ENCODE measurements at regions not wholly inside any gene's neighbourhood (a gene's known extent, or its start where the extent isn't known, plus 50 kb on each side); places are given as distances from the start of the nearest gene placed in this dataset.

- no peak overlapping the region for H3K27ac ChIP-seq (ENCODE audit: low read depth, low read length)
- H3K18ac ChIP-seq (ENCODE audit: low read length) = no peak overlapping the region
- no peak overlapping the region for H2BK5ac ChIP-seq (ENCODE audit: low read depth, low read length, poor library complexity)
- no peak overlapping the region for H2AK5ac ChIP-seq (ENCODE audit: low read length)
- H2AFZ ChIP-seq (ENCODE audit: insufficient read depth, low read length, poor library complexity) = no peak overlapping the region
- H2BK12ac ChIP-seq (ENCODE audit: low read length) = no peak overlapping the region
- no peak overlapping the region for H4K91ac ChIP-seq (ENCODE audit: low read depth, low read length)
- no peak overlapping the region for H3K9ac ChIP-seq (ENCODE audit: low read length)
- H3K79me2 ChIP-seq (ENCODE audit: control insufficient read depth, insufficient read depth, low read length, poor library complexity) = no peaks in the 10 kb centered on the region
- no peak overlapping the region for H4K8ac ChIP-seq (ENCODE audit: low read depth, low read length)
- no peak overlapping the region for H4K12ac ChIP-seq (ENCODE audit: low read depth, low read length)
- no peaks in the 10 kb centered on the region for H3K79me1 ChIP-seq (ENCODE audit: low read length)
- no peak overlapping the region for H3K4me3 ChIP-seq (ENCODE audit: low read depth, low read length)
- H2BK120ac ChIP-seq (ENCODE audit: insufficient read depth, low read length, poor library complexity) = no peak overlapping the region
- no peaks in the 10 kb centered on the region for H3K36me3 ChIP-seq (ENCODE audit: control insufficient read depth in 1 of 2, insufficient read depth in 2 of 2, low read length in 2 of 2)
- DNase-seq = no peak
- H3K23ac ChIP-seq (ENCODE audit: low read length) = no peak overlapping the region
- no CpG with 5 or more reads among the region's 1 CpG for WGBS (ENCODE audit: extremely low coverage, insufficient coverage, insufficient read length)
- no peaks in the 10 kb centered on the region for H3K9me3 ChIP-seq (ENCODE audit: insufficient read depth, low read depth, low read length)
- H3K4ac ChIP-seq (ENCODE audit: low read depth, low read length) = no peak overlapping the region
- no peak overlapping the region for H3K4me2 ChIP-seq (ENCODE audit: low read length)
- no peak overlapping the region for H3K14ac ChIP-seq (ENCODE audit: low read length)
- no peaks in the 10 kb centered on the region for H3K27me3 ChIP-seq (ENCODE audit: insufficient read depth, low read length)
- no peaks in the 10 kb centered on the region for H3K4me1 ChIP-seq (ENCODE audit: control insufficient read depth in 1 of 2, insufficient read depth in 2 of 2, low read length in 2 of 2)
Observed at GRCh38 chr3:31399271-31399670, 133.5 kb upstream of the STT3B start.

GRCh38 chr3:31402117-31402516 lies 130.6 kb upstream of the STT3B start:
- no peaks in the 10 kb centered on the region for H3K79me2 ChIP-seq (ENCODE audit: control insufficient read depth, insufficient read depth, low read length, poor library complexity)
- no peak overlapping the region for H4K12ac ChIP-seq (ENCODE audit: low read depth, low read length)
- no peak overlapping the region for H3K4me2 ChIP-seq (ENCODE audit: low read length)
- H3K27me3 ChIP-seq (ENCODE audit: insufficient read depth, low read length) = no peaks in the 10 kb centered on the region
- no peak overlapping the region for H3K4me3 ChIP-seq (ENCODE audit: low read depth, low read length)
- no peaks in the 10 kb centered on the region for H3K79me1 ChIP-seq (ENCODE audit: low read length)
- no peak overlapping the region for H2AK5ac ChIP-seq (ENCODE audit: low read length)
- no peak for DNase-seq
- no peaks in the 10 kb centered on the region for H3K4me1 ChIP-seq (ENCODE audit: control insufficient read depth in 1 of 2, insufficient read depth in 2 of 2, low read length in 2 of 2)
- H3K9ac ChIP-seq (ENCODE audit: low read length) = no peak overlapping the region
- no peak overlapping the region for H3K27ac ChIP-seq (ENCODE audit: low read depth, low read length)
- no peak overlapping the region for H3K23ac ChIP-seq (ENCODE audit: low read length)
- no peak overlapping the region for H3K4ac ChIP-seq (ENCODE audit: low read depth, low read length)
- no peak overlapping the region for H2BK12ac ChIP-seq (ENCODE audit: low read length)
- H4K8ac ChIP-seq (ENCODE audit: low read depth, low read length) = no peak overlapping the region
- no peaks in the 10 kb centered on the region for H3K36me3 ChIP-seq (ENCODE audit: control insufficient read depth in 1 of 2, insufficient read depth in 2 of 2, low read length in 2 of 2)
- no peaks in the 10 kb centered on the region for H3K9me3 ChIP-seq (ENCODE audit: insufficient read depth, low read depth, low read length)
- H3K14ac ChIP-seq (ENCODE audit: low read length) = no peak overlapping the region
- no peak overlapping the region for H3K18ac ChIP-seq (ENCODE audit: low read length)
- no peak overlapping the region for H2BK120ac ChIP-seq (ENCODE audit: insufficient read depth, low read length, poor library complexity)
- no peak overlapping the region for H2AFZ ChIP-seq (ENCODE audit: insufficient read depth, low read length, poor library complexity)
- WGBS (ENCODE audit: extremely low coverage, insufficient coverage, insufficient read length) = no CpG with 5 or more reads among the region's 2 CpGs
- no peak overlapping the region for H4K91ac ChIP-seq (ENCODE audit: low read depth, low read length)
- H2BK5ac ChIP-seq (ENCODE audit: low read depth, low read length, poor library complexity) = no peak overlapping the region

- no peak overlapping the region for H2AK5ac ChIP-seq (ENCODE audit: low read length)
- H3K27ac ChIP-seq (ENCODE audit: low read depth, low read length) = no peak overlapping the region
- no peaks in the 10 kb centered on the region for H3K79me1 ChIP-seq (ENCODE audit: low read length)
- no peak overlapping the region for H2AFZ ChIP-seq (ENCODE audit: insufficient read depth, low read length, poor library complexity)
- H3K4me3 ChIP-seq (ENCODE audit: low read depth, low read length) = no peak overlapping the region
- H3K36me3 ChIP-seq (ENCODE audit: control insufficient read depth in 1 of 2, insufficient read depth in 2 of 2, low read length in 2 of 2) = no peaks in the 10 kb centered on the region
- H3K79me2 ChIP-seq (ENCODE audit: control insufficient read depth, insufficient read depth, low read length, poor library complexity) = no peaks in the 10 kb centered on the region
- H3K4ac ChIP-seq (ENCODE audit: low read depth, low read length) = no peak overlapping the region
- no peak overlapping the region for H2BK5ac ChIP-seq (ENCODE audit: low read depth, low read length, poor library complexity)
- H3K4me2 ChIP-seq (ENCODE audit: low read length) = no peak overlapping the region
- no peak for DNase-seq
- no peak overlapping the region for H4K12ac ChIP-seq (ENCODE audit: low read depth, low read length)
- H3K27me3 ChIP-seq (ENCODE audit: insufficient read depth, low read length) = no peaks in the 10 kb centered on the region
- no peak overlapping the region for H3K23ac ChIP-seq (ENCODE audit: low read length)
- H4K91ac ChIP-seq (ENCODE audit: low read depth, low read length) = no peak overlapping the region
- H3K18ac ChIP-seq (ENCODE audit: low read length) = no peak overlapping the region
- H3K14ac ChIP-seq (ENCODE audit: low read length) = no peak overlapping the region
- no peak overlapping the region for H3K9ac ChIP-seq (ENCODE audit: low read length)
- no peaks in the 10 kb centered on the region for H3K9me3 ChIP-seq (ENCODE audit: insufficient read depth, low read depth, low read length)
- no peak overlapping the region for H2BK12ac ChIP-seq (ENCODE audit: low read length)
- no peaks in the 10 kb centered on the region for H3K4me1 ChIP-seq (ENCODE audit: control insufficient read depth in 1 of 2, insufficient read depth in 2 of 2, low read length in 2 of 2)
- H2BK120ac ChIP-seq (ENCODE audit: insufficient read depth, low read length, poor library complexity) = no peak overlapping the region
- no peak overlapping the region for H4K8ac ChIP-seq (ENCODE audit: low read depth, low read length)
- no CpG with 5 or more reads among the region's 3 CpGs for WGBS (ENCODE audit: extremely low coverage, insufficient coverage, insufficient read length)
Observed at GRCh38 chr3:31403197-31403596, 129.5 kb upstream of the STT3B start.

GRCh38 chr3:31404871-31405270 lies 127.9 kb upstream of the STT3B start:
- H2BK12ac ChIP-seq (ENCODE audit: low read length) = no peak overlapping the region

More at GRCh38 chr3:31404871-31405270, 127.9 kb upstream of the STT3B start:
- no peak overlapping the region for H2BK5ac ChIP-seq (ENCODE audit: low read depth, low read length, poor library complexity)
- no peak overlapping the region for H2BK120ac ChIP-seq (ENCODE audit: insufficient read depth, low read length, poor library complexity)
- H4K91ac ChIP-seq (ENCODE audit: low read depth, low read length) = no peak overlapping the region
- H3K4me2 ChIP-seq (ENCODE audit: low read length) = no peak overlapping the region
- no peaks in the 10 kb centered on the region for H3K79me1 ChIP-seq (ENCODE audit: low read length)
- H3K27ac ChIP-seq (ENCODE audit: low read depth, low read length) = no peak overlapping the region
- H4K12ac ChIP-seq (ENCODE audit: low read depth, low read length) = no peak overlapping the region
- H3K9ac ChIP-seq (ENCODE audit: low read length) = no peak overlapping the region
- no peak overlapping the region for H2AFZ ChIP-seq (ENCODE audit: insufficient read depth, low read length, poor library complexity)
- no peak overlapping the region for H3K14ac ChIP-seq (ENCODE audit: low read length)
- no peak overlapping the region for H3K18ac ChIP-seq (ENCODE audit: low read length)
- no CpG with 5 or more reads among the region's 1 CpG for WGBS (ENCODE audit: extremely low coverage, insufficient coverage, insufficient read length)
- H2AK5ac ChIP-seq (ENCODE audit: low read length) = no peak overlapping the region
- H3K4me3 ChIP-seq (ENCODE audit: low read depth, low read length) = no peak overlapping the region
- no peaks in the 10 kb centered on the region for H3K36me3 ChIP-seq (ENCODE audit: control insufficient read depth in 1 of 2, insufficient read depth in 2 of 2, low read length in 2 of 2)
- no peaks in the 10 kb centered on the region for H3K9me3 ChIP-seq (ENCODE audit: insufficient read depth, low read depth, low read length)
- no peak overlapping the region for H4K8ac ChIP-seq (ENCODE audit: low read depth, low read length)
- DNase-seq = peak in 1 of 2 donors; percentile 6
- H3K27me3 ChIP-seq (ENCODE audit: insufficient read depth, low read length) = no peaks in the 10 kb centered on the region
- H3K79me2 ChIP-seq (ENCODE audit: control insufficient read depth, insufficient read depth, low read length, poor library complexity) = no peaks in the 10 kb centered on the region
- no peaks in the 10 kb centered on the region for H3K4me1 ChIP-seq (ENCODE audit: control insufficient read depth in 1 of 2, insufficient read depth in 2 of 2, low read length in 2 of 2)
- no peak overlapping the region for H3K23ac ChIP-seq (ENCODE audit: low read length)
- H3K4ac ChIP-seq (ENCODE audit: low read depth, low read length) = no peak overlapping the region

Data from trophoblast cell (in vitro differentiated cells and primary cell).